COLO829 (cell line): ENCODE measurements at regions not wholly inside any gene's neighbourhood (a gene's known extent, or its start where the extent isn't known, plus 50 kb on each side); places are given as distances from the start of the nearest gene placed in this dataset.
"Not testable (repeated sequence)": the region's sequence is repeated elsewhere in the genome, so short reads cannot be mapped to it uniquely, and the experiment has no call there.

Source experiments
- DNase-seq: peaks from one replicate; pipeline ENCODE4 v3.0.0; 2012; ENCODE audit warnings: low spot score

GRCh38 chr3:5545719-5546118 is 358.2 kb downstream of the EDEM1 start:
- DNase-seq, result no peak

- no peak for DNase-seq
These were observed 365.7 kb downstream of the EDEM1 start for GRCh38 chr3:5553203-5553602.

- no peak for DNase-seq
These were observed 366.8 kb downstream of the EDEM1 start for GRCh38 chr3:5554245-5554747.

GRCh38 chr3:5560199-5560598 is 372.7 kb downstream of the EDEM1 start:
- no peak for DNase-seq

- DNase-seq, result no peak
These were observed 376.2 kb downstream of the EDEM1 start for GRCh38 chr3:5563537-5564277.

- DNase-seq, result no peak
These were observed 376.8 kb downstream of the EDEM1 start for GRCh38 chr3:5564278-5564666.

- no peak for DNase-seq
These were observed 377.5 kb downstream of the EDEM1 start for GRCh38 chr3:5565026-5565425.

- DNase-seq, result no peak
These were observed 379.6 kb downstream of the EDEM1 start for GRCh38 chr3:5567113-5567512.

- DNase-seq, result no peak
These were observed 380.9 kb downstream of the EDEM1 start for GRCh38 chr3:5568451-5568850.

- DNase-seq, result no peak
These were observed 381.6 kb downstream of the EDEM1 start for GRCh38 chr3:5569152-5569551.

GRCh38 chr3:5572168-5572567 is 384.7 kb downstream of the EDEM1 start:
- no peak for DNase-seq

- no peak for DNase-seq
These were observed 388.9 kb downstream of the EDEM1 start for GRCh38 chr3:5576277-5577011.

GRCh38 chr3:5579139-5579602 is 391.7 kb downstream of the EDEM1 start:
- no peak for DNase-seq

GRCh38 chr3:5579946-5580345 is 392.4 kb downstream of the EDEM1 start:
- DNase-seq, result no peak

GRCh38 chr3:5580826-5581225 is 393.3 kb downstream of the EDEM1 start:
- DNase-seq, result no peak

- no peak for DNase-seq
These were observed 394.2 kb downstream of the EDEM1 start for GRCh38 chr3:5581743-5582142.

GRCh38 chr3:5583920-5584319 is 396.4 kb downstream of the EDEM1 start:
- DNase-seq, result no peak

- DNase-seq, result no peak
These were observed 397.6 kb downstream of the EDEM1 start for GRCh38 chr3:5585085-5585484.

- DNase-seq, result no peak
These were observed 419.5 kb downstream of the EDEM1 start for GRCh38 chr3:5606884-5607472.

- DNase-seq, result no peak
These were observed 420.1 kb downstream of the EDEM1 start for GRCh38 chr3:5607581-5607980.

- not testable (repeated sequence) for DNase-seq
These were observed 421.5 kb downstream of the EDEM1 start for GRCh38 chr3:5608971-5609370.

- no peak for DNase-seq
These were observed 426.1 kb downstream of the EDEM1 start for GRCh38 chr3:5613599-5613998.

GRCh38 chr3:5616873-5617272 is 429.4 kb downstream of the EDEM1 start:
- no peak for DNase-seq
